Endothelial cell of umbilical vein (primary cell): ENCODE measurements at regions not wholly inside any gene's neighbourhood (a gene's known extent, or its start where the extent isn't known, plus 50 kb on each side); places are given as distances from the start of the nearest gene placed in this dataset.

Experiments
- BruUV-seq: library from RNA; stranded (reverse); fragments of 400-500 nt; replicated peaks from 2 replicates; lab custom pipeline; 2021; lab: Mats Ljungman, UMichigan
- CTCF ChIA-PET: fragments of 300-600, 350-600 bp; sonication (Branson Sonifier 250); formaldehyde crosslinking; loops from one replicate; lab custom pipeline; 2021; ENCODE audit warnings: antibody characterized with exemption, inconsistent platforms; lab: Charles Lee
- POLR2A ChIA-PET: fragments of 300-600, 350-600 bp; sonication (Branson Sonifier 250); formaldehyde crosslinking; loops from one replicate; lab custom pipeline; 2021; ENCODE audit warnings: antibody characterized with exemption, inconsistent platforms; lab: Charles Lee
- DNase-seq: peaks from one replicate; pipeline ENCODE4 v3.0.0-alpha.2; 2011; ENCODE audit warnings: low read depth, low spot score
- FAIRE-seq: peaks from 2 replicates; lab custom pipeline; 2011; peaks lifted over from hg19 to GRCh38; lab: Jason Lieb, UNC
- H2AFZ ChIP-seq: 2 replicates; pipeline ENCODE4 v1.6.0; 2012; ENCODE audit warnings: low read depth, low read length, control low read depth, inconsistent platforms
- H3K27ac ChIP-seq: 2 replicates; pipeline ENCODE4 v1.5.1; 2011; ENCODE audit warnings: low read depth, mild to moderate bottlenecking, control low read depth, low read length, moderate library complexity; ENCODE audit not compliant: insufficient read depth
- H3K27me3 ChIP-seq, 2 experiments: 2 replicates each; pipeline versions ENCODE4 v1.6.0 to v1.6.1; 2011; ENCODE audit warnings: low read length in 2 of 2, mixed read lengths in 1 of 2; ENCODE audit not compliant: control insufficient read depth in 2 of 2, insufficient read depth in 2 of 2
- H3K36me3 ChIP-seq, 2 experiments: 2 replicates in 1 of 2; 3 replicates in 1 of 2; pipeline ENCODE4 v1.5.1; 2011; ENCODE audit warnings: low read length in 2 of 2, mild to moderate bottlenecking in 1 of 2, moderate library complexity in 1 of 2; ENCODE audit not compliant: control insufficient read depth in 2 of 2, insufficient read depth in 2 of 2; ENCODE audit errors: extremely low read depth in 1 of 2
- H3K4me1 ChIP-seq: 3 replicates; pipeline ENCODE4 v1.5.1; 2011; ENCODE audit warnings: mild to moderate bottlenecking, low read length; ENCODE audit not compliant: control insufficient read depth, insufficient read depth; ENCODE audit errors: extremely low read depth
- H3K4me2 ChIP-seq: 2 replicates; pipeline ENCODE4 v1.6.1; 2011; ENCODE audit warnings: low read length, control low read depth, mixed read lengths; ENCODE audit not compliant: insufficient read depth
- H3K4me3 ChIP-seq, 3 experiments: fragments of 200-600 bp in 1 of 3; sonication (generic), shearing (Covaris generic) in 1 of 3; replicated peaks in 1 of 3; 2 replicates each; pipeline ENCODE4 v1.5.1; 2011 to 2016; ENCODE audit warnings: control low read depth in 3 of 3, low read length in 3 of 3, mild to moderate bottlenecking in 2 of 3, inconsistent platforms in 1 of 3, low read depth in 1 of 3, moderate library complexity in 1 of 3; ENCODE audit not compliant: insufficient read depth in 1 of 3
- H3K79me2 ChIP-seq: 2 replicates; pipeline ENCODE4 v1.6.0; 2012; ENCODE audit warnings: low read length, inconsistent platforms; ENCODE audit not compliant: control insufficient read depth, insufficient read depth
- H3K9ac ChIP-seq: replicated peaks from 2 replicates; pipeline ENCODE3; 2011; ENCODE audit warnings: low read length, control low read depth; ENCODE audit not compliant: insufficient read depth; ENCODE audit errors: extremely low read depth
- H3K9me1 ChIP-seq: replicated peaks from 3 replicates; pipeline ENCODE4 v1.6.0; 2011; ENCODE audit warnings: mild to moderate bottlenecking, low read length; ENCODE audit not compliant: control insufficient read depth, insufficient read depth; ENCODE audit errors: extremely low read depth
- H3K9me3 ChIP-seq: replicated peaks from 2 replicates; pipeline ENCODE4 v1.5.1; 2012; ENCODE audit warnings: low read length, inconsistent platforms; ENCODE audit not compliant: control insufficient read depth, insufficient read depth
- H4K20me1 ChIP-seq: replicated peaks from 2 replicates; pipeline ENCODE3; 2011; ENCODE audit warnings: mild to moderate bottlenecking, low read length; ENCODE audit not compliant: control insufficient read depth, insufficient read depth; ENCODE audit errors: extremely low read depth
- CTCF ChIP-seq, 2 donors: IDR thresholded peaks; 1 replicate in 1 of 2; 2 replicates in 1 of 2; pipeline ENCODE4 v1.5.1; 2011; ENCODE audit warnings: low read length in 2 of 2, mild to moderate bottlenecking in 2 of 2, moderate library complexity in 2 of 2, control low read depth in 1 of 2, inconsistent platforms in 1 of 2, low read depth in 1 of 2; ENCODE audit not compliant: insufficient read depth in 1 of 2; ENCODE audit errors: extremely low read depth in 1 of 2
- EZH2 ChIP-seq: IDR thresholded peaks from 2 replicates; pipeline ENCODE4 v1.6.1; 2012; ENCODE audit warnings: borderline replicate concordance, low read depth, mild to moderate bottlenecking, moderate library complexity, low read length, inconsistent platforms; ENCODE audit not compliant: severe bottlenecking
- FOS ChIP-seq: IDR thresholded peaks from 2 replicates; pipeline ENCODE4 v1.6.1; 2011; ENCODE audit warnings: mild to moderate bottlenecking, low read length, moderate library complexity, borderline replicate concordance; ENCODE audit not compliant: insufficient read depth
- GATA2 ChIP-seq: IDR thresholded peaks from 2 replicates; pipeline ENCODE4 v1.7.0; 2011; ENCODE audit warnings: low read depth, mild to moderate bottlenecking, moderate library complexity, mixed read lengths, low read length; ENCODE audit not compliant: insufficient read length, insufficient read depth
- MAX ChIP-seq: IDR thresholded peaks from 2 replicates; pipeline ENCODE4 v1.6.1; 2011; ENCODE audit not compliant: insufficient read depth, insufficient read length
- MYC ChIP-seq: IDR thresholded peaks from one replicate; pipeline ENCODE4 v1.6.1; 2011; ENCODE audit warnings: mild to moderate bottlenecking, low read depth, low read length
- POLR2A ChIP-seq: IDR thresholded peaks from 2 replicates; pipeline ENCODE4 v1.6.1; 2012; ENCODE audit warnings: low read depth, mild to moderate bottlenecking, control low read depth, low read length
- POLR2AphosphoS5 ChIP-seq: IDR thresholded peaks from 2 replicates; pipeline ENCODE4 v1.6.1; 2012; ENCODE audit warnings: low read depth, mild to moderate bottlenecking, control low read depth, low read length, moderate library complexity; ENCODE audit not compliant: insufficient read depth
- dilution Hi-C: fragments of 300-500 bp; cut with MboI; formaldehyde crosslinking; loops from one replicate; pipeline ENCODE4 v1.15.0; 2019; ENCODE audit warnings: low sequenced_read_pairs; ENCODE audit not compliant: extremely low pct_ligation_motif_present
- intact Hi-C: fragments of 100-400 bp; cut with micrococcal nuclease; formaldehyde crosslinking; loops from one replicate; pipeline ENCODE4 v1.10.0; 2022

GRCh38 chr3:137509354-137510045 lies 254.6 kb upstream of the SOX14 start:
- FAIRE-seq = no peak
- Histone ChIP-seq H3K79me2 (no peaks in the 10 kb centered on the region), H3K4me2 (no peak overlapping the region), H3K27me3 (no peaks in the 10 kb centered on the region), H4K20me1 (no peaks in the 10 kb centered on the region), H3K36me3 (no peaks in the 10 kb centered on the region), H3K4me1 (no peaks in the 10 kb centered on the region), H3K9me1 (no peaks in the 10 kb centered on the region), H3K9ac (no peak overlapping the region), H3K4me3 (no peak overlapping the region), H2AFZ (no peak overlapping the region), H3K27ac (no peak overlapping the region), H3K9me3 (no peaks in the 10 kb centered on the region)
- intact Hi-C loops (no loop called here), dilution Hi-C loops (no loop called here)
- TF ChIP-seq POLR2AphosphoS5 (no peak), EZH2 (no peak)
- ChIA-PET CTCF (no interaction called here), POLR2A (no interaction called here)
- BruUV-seq = no TSS peak
- DNase-seq = no peak

GRCh38 chr3:137511655-137512054 lies 252.5 kb upstream of the SOX14 start:
- H3K27ac ChIP-seq = no peak overlapping the region
- no peaks in the 10 kb centered on the region for H3K9me1 ChIP-seq
- no peak overlapping the region for H2AFZ ChIP-seq
- H3K9me3 ChIP-seq = no peaks in the 10 kb centered on the region
- TF ChIP-seq GATA2 (no peak), MAX (no peak), POLR2A (no peak), CTCF (IDR thresholded peaks at IDR 0.05; ENCODE audit: extremely low read depth in 1 of 2, insufficient read depth in 1 of 2, low read depth in 1 of 2, low read length in 2 of 2) (no peak), POLR2AphosphoS5 (no peak), EZH2 (no peak), FOS (no peak), MYC (no peak)
- no peaks in the 10 kb centered on the region for H3K79me2 ChIP-seq
- intact Hi-C loops = no loop called here
- POLR2A ChIA-PET = no interaction called here
- no peaks in the 10 kb centered on the region for H3K27me3 ChIP-seq
- no peak overlapping the region for H3K4me3 ChIP-seq
- H3K4me2 ChIP-seq = no peak overlapping the region
- FAIRE-seq (no peak), DNase-seq (no peak)
- no peaks in the 10 kb centered on the region for H3K36me3 ChIP-seq
- CTCF ChIA-PET = no interaction called here
- BruUV-seq = no TSS peak
- H3K4me1 ChIP-seq = no peaks in the 10 kb centered on the region
- H4K20me1 ChIP-seq = no peaks in the 10 kb centered on the region
- no peak overlapping the region for H3K9ac ChIP-seq
- dilution Hi-C loops = no loop called here
